Stimulated activated CD4-positive, alpha-beta T cell treated with anti-CD3 and anti-CD28 coated beads, Interleukin-1b, Interleukin-23, amount 100 ng/mL, for 24 hours (primary cell): ENCODE measurements at regions not wholly inside any gene's neighbourhood (a gene's known extent, or its start where the extent isn't known, plus 50 kb on each side); places are given as distances from the start of the nearest gene placed in this dataset.
A peak's percentile ranks its signal among the peaks of the same experiment; 100 is the strongest.

Experiments
- DNase-seq, 4 experiments: peaks; one replicate each; pipeline ENCODE4 v3.0.0-alpha.2; 2020; ENCODE audit warnings: low read depth in 4 of 4, low spot score in 1 of 4

GRCh38 chr14:28542040-28542439 is 224.5 kb upstream of the FOXG1 start:
- DNase-seq, result no peak

GRCh38 chr14:28565345-28565744 is 201.2 kb upstream of the FOXG1 start:
- no peak for DNase-seq

- DNase-seq, result no peak
These were observed 196.2 kb upstream of the FOXG1 start for GRCh38 chr14:28570391-28570790.

- DNase-seq, result no peak
These were observed 195.0 kb upstream of the FOXG1 start for GRCh38 chr14:28571636-28572035.

GRCh38 chr14:28576523-28576922 is 190.1 kb upstream of the FOXG1 start:
- no peak for DNase-seq

- DNase-seq, result no peak
These were observed 189.4 kb upstream of the FOXG1 start for GRCh38 chr14:28577187-28577586.

GRCh38 chr14:28577711-28578131 is 188.9 kb upstream of the FOXG1 start:
- no peak for DNase-seq

GRCh38 chr14:28584951-28585350 is 181.6 kb upstream of the FOXG1 start:
- DNase-seq, result no peak

- no peak for DNase-seq
These were observed 176.8 kb upstream of the FOXG1 start for GRCh38 chr14:28589792-28590191.

- no peak for DNase-seq
These were observed 170.2 kb upstream of the FOXG1 start for GRCh38 chr14:28596391-28596790.

GRCh38 chr14:28599191-28599590 is 167.4 kb upstream of the FOXG1 start:
- no peak for DNase-seq

- no peak for DNase-seq
These were observed 167.0 kb upstream of the FOXG1 start for GRCh38 chr14:28599605-28600004.

- DNase-seq, result no peak
These were observed 163.0 kb upstream of the FOXG1 start for GRCh38 chr14:28603606-28604005.

GRCh38 chr14:28607661-28608060 is 158.9 kb upstream of the FOXG1 start:
- no peak for DNase-seq

- DNase-seq, result no peak
These were observed 158.1 kb upstream of the FOXG1 start for GRCh38 chr14:28608443-28608842.

- DNase-seq, result peak in 1 of 4 experiments; percentile 3
These were observed 157.4 kb upstream of the FOXG1 start for GRCh38 chr14:28608851-28609828.

GRCh38 chr14:28612414-28612813 is 154.2 kb upstream of the FOXG1 start:
- no peak for DNase-seq

- no peak for DNase-seq
These were observed 153.1 kb upstream of the FOXG1 start for GRCh38 chr14:28613532-28613931.

GRCh38 chr14:28626780-28627179 is 139.8 kb upstream of the FOXG1 start:
- no peak for DNase-seq

GRCh38 chr14:28629328-28630004 is 137.1 kb upstream of the FOXG1 start:
- DNase-seq, result no peak

- no peak for DNase-seq
These were observed 136.5 kb upstream of the FOXG1 start for GRCh38 chr14:28630100-28630499.

- DNase-seq, result no peak
These were observed 131.2 kb upstream of the FOXG1 start for GRCh38 chr14:28635387-28635786.
